ENCODE measurements at regions not wholly inside any gene's neighbourhood (a gene's known extent, or its start where the extent isn't known, plus 50 kb on each side); places are given as distances from the start of the nearest gene placed in this dataset.

- TF ChIP-seq CEBPB (IDR thresholded peaks at IDR 0.05) (no peak), CREB1 (IDR thresholded peaks at IDR 0.05; ENCODE audit: low read depth) (no peak), REST (IDR thresholded peaks at IDR 0.05; ENCODE audit: low read depth) (no peak), EGR1 (IDR thresholded peaks at IDR 0.05) (no peak), YY1 (IDR thresholded peaks at IDR 0.05; ENCODE audit: low read depth) (no peak), ZBTB7A (IDR thresholded peaks at IDR 0.05; ENCODE audit: low read depth) (no peak), EP300 (IDR thresholded peaks at IDR 0.05; ENCODE audit: borderline replicate concordance) (no peak), TEAD4 (IDR thresholded peaks at IDR 0.05) (no peak), RAD21 (IDR thresholded peaks at IDR 0.05; ENCODE audit: low read depth) (no peak), TAF1 (IDR thresholded peaks at IDR 0.05; ENCODE audit: low read depth) (no peak), TCF12 (IDR thresholded peaks at IDR 0.05; ENCODE audit: low read depth) (no peak), MAX (IDR thresholded peaks at IDR 0.05) (no peak), FOXM1 (IDR thresholded peaks at IDR 0.05; ENCODE audit: borderline replicate concordance, low read depth) (no peak), USF1 (IDR thresholded peaks at IDR 0.05) (no peak)
Observed at GRCh38 chr16:55955424-55955823, 80.3 kb upstream of the CES5A start.

Measured in Ishikawa (cell line).